ENCODE measurements at regions not wholly inside any gene's neighbourhood (a gene's known extent, or its start where the extent isn't known, plus 50 kb on each side); places are given as distances from the start of the nearest gene placed in this dataset.

DNA sequence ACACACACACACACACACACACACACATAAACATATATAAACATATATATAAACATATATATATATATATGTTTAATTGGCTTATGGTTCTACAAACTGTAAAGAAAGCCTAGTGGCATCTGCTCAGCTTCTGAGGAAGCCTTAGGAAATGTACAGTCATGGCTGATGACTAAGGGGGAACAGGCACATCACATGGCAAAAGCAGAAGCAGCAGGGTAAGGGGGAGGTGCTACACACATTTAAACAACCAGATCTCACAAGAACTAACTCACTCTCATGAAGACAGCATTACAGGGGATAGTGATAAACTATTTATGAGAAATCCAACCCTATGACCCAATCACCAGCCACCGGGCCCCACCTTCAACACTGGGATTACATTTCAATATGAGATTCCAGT, 922.9 kb downstream of the SI start:
- DNase-seq (ENCODE audit: extremely low read depth, low read depth) = no peak
- TF ChIP-seq, protein P1, sequence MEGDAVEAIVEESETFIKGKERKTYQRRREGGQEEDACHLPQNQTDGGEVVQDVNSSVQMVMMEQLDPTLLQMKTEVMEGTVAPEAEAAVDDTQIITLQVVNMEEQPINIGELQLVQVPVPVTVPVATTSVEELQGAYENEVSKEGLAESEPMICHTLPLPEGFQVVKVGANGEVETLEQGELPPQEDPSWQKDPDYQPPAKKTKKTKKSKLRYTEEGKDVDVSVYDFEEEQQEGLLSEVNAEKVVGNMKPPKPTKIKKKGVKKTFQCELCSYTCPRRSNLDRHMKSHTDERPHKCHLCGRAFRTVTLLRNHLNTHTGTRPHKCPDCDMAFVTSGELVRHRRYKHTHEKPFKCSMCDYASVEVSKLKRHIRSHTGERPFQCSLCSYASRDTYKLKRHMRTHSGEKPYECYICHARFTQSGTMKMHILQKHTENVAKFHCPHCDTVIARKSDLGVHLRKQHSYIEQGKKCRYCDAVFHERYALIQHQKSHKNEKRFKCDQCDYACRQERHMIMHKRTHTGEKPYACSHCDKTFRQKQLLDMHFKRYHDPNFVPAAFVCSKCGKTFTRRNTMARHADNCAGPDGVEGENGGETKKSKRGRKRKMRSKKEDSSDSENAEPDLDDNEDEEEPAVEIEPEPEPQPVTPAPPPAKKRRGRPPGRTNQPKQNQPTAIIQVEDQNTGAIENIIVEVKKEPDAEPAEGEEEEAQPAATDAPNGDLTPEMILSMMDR (IDR thresholded peaks at IDR 0.05; ENCODE audit: low read depth, low read length) = no peak

DNA sequence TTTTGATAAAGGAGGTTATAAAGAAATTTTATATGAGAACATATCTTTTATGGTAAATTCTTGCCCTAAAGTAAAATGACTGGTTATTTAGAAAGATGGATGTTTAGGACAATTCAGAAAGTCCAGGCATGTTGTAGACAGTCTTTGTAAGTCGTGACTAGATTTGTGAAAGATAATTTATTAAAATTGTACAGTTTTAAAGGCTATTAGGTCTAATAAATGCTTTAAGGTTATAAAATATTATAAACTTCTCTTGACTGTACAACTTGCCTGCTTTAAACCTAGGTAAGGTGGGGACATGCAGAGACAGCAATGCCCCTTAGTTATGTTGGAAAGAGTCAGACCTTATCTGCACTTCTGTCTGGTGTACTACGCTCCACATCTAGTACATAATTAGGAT, 933.5 kb downstream of the SI start:
- no peak for DNase-seq (ENCODE audit: extremely low read depth, low read depth)
- TF ChIP-seq, protein P1 (IDR thresholded peaks at IDR 0.05; ENCODE audit: low read depth, low read length) = no peak

DNA sequence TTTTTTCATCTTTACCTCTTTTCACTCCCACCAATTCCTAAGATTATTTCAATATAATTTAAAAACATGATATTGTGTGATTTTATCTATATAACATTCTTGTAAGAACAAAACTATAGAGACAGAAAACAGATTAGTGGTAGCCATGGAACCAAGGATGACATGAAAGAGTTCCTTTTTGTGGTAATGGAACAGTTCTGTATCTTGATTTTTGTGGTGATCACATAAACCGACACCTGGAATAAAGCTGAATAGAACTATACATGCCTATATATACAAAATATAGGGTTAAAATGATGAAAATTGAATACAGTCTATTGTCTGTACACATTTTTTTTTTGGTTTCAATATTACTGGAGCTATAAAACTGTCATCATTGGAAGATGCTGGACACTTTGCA, 945.4 kb downstream of the SI start:
- no peak for DNase-seq (ENCODE audit: extremely low read depth, low read depth)
- TF ChIP-seq, protein P1 (IDR thresholded peaks at IDR 0.05; ENCODE audit: low read depth, low read length) = no peak

DNA sequence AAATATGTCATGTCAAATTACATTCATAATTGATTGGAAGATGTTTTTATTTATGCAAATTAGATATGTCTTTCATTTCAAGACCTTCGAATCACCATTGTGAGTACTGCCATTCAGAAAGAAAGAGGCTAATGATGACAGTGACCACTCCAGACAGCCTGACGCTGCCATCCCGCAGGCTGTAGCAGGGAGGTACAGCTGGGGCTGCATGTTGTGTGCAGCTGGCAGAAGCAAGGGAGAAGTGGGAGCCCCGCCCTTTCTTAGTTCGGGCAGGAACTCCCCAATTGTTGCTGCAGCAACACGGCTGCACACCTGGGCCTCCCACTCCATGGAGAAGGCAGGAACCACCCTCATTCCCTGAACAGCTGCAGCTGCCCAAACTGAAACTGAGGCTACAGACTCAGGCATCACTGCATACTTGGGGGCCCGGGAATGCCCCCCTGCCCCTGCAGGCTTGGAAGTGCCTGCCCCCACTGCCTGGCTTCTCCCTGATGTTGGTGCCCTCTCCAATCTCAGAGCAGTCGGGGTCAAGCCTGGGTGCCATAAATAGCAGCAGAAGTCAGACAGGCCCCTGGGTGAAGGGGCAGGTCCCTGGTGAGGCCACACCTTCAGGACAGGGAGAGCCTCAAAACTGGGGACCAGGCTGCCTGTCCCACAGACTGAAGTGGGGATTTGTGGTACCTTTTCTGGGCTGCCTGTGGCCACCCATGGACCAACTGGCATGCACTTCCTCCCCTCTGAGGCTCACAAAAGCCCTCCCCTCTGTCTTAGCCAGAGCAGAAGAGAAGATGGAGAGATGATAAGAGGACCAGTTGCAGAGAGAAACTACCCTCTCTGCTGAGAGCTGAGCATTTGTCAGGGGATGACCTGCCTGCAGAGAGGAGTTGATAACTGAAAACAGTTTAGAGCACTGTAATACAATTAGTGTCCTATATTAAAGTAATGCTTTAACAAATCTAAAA, 964.6 kb downstream of the SI start:
- DNase-seq (ENCODE audit: extremely low read depth, low read depth) = no peak
- TF ChIP-seq, protein P1 (IDR thresholded peaks at IDR 0.05; ENCODE audit: low read depth, low read length) = no peak

DNA sequence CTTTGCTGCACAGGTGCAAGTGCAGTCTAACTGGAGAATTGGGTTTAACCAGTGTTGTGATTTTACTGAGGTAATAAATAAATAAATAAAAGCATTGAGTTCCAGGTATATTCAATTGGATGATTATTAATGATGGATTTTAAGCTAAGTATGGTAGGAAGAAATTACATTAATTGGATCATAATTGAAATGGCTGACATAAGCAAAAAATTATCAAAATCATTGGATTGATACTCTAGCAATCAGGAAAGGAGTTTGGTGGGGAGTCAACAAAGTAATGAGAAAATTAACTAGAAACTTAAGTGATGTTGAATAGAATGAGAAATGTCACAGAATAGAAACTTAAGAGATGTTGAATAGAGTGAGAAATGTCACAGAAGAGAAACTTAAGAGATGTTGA, 981.9 kb downstream of the SI start:
- TF ChIP-seq, protein P1 (IDR thresholded peaks at IDR 0.05; ENCODE audit: low read depth, low read length) = no peak
- no peak for DNase-seq (ENCODE audit: extremely low read depth, low read depth)

DNA sequence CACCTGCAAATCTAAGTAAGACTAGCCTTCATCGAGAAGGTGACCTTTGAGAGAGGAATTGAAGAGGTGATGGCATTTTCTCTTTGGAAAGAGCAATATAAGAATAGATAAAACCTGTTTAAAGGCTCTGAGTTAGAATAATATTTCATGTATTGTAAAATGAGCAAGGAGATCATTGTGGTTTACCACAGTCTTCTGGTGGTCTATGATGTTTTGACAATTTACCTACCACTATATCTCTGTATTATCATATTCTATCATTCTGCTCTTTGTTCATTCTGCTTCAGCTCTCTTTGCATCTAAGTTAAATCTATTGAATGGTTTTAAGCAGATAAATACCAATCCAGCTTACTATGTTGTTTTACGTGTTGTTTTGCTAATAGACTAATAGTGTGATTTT, 982.3 kb downstream of the SI start:
- TF ChIP-seq, protein P1 (IDR thresholded peaks at IDR 0.05; ENCODE audit: low read depth, low read length) = no peak
- DNase-seq (ENCODE audit: extremely low read depth, low read depth) = no peak

DNA sequence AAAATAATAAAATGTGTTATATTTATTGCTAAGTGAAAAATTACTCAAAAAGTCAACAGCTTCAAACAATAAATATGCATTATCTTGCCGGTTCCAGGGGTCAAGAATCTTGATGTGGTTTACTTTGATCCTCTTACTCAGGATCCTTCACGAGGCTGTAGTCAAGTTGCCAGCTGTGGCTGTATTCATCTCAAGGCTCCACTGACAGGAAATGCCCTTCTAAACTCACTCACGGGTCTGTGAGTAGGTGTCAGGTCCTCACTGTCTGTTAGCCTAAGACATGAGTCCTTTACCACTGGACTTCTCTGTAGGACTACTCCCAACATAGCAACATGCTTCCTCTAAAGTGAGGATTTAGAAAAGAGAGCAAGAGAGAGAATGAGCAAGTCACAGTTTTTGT, 983.0 kb downstream of the SI start:
- TF ChIP-seq, protein P1 (IDR thresholded peaks at IDR 0.05; ENCODE audit: low read depth, low read length) = no peak
- DNase-seq (ENCODE audit: extremely low read depth, low read depth) = no peak

Data from AG09319 (cell line).